Activated CD4-positive, alpha-beta memory T cell treated with anti-CD3 and anti-CD28 coated beads for 36 hours (primary cell): ENCODE measurements at regions not wholly inside any gene's neighbourhood (a gene's known extent, or its start where the extent isn't known, plus 50 kb on each side); places are given as distances from the start of the nearest gene placed in this dataset.
"Not testable (repeated sequence)": the region's sequence is repeated elsewhere in the genome, so short reads cannot be mapped to it uniquely, and the experiment has no call there.

ENCODE experiments used
- CTCF ChIA-PET: fragments of 350-600 bp; sonication (Branson Sonifier 250); formaldehyde crosslinking; loops from one replicate; lab custom pipeline; 2021; ENCODE audit warnings: antibody characterized with exemption, inconsistent platforms; lab: Charles Lee
- POLR2A ChIA-PET: fragments of 350-600 bp; sonication (Branson Sonifier 250); formaldehyde crosslinking; loops from one replicate; lab custom pipeline; 2021; ENCODE audit warnings: antibody characterized with exemption; lab: Charles Lee
- DNase-seq: peaks from one replicate; pipeline ENCODE4 v3.0.0-alpha.2; 2020
- H3K27ac Mint-ChIP-seq: one replicate; pipeline ENCODE4 v1.8.0; 2021; ENCODE audit warnings: mixed read lengths
- H3K27me3 Mint-ChIP-seq: one replicate; pipeline ENCODE4 v1.8.0; 2021; ENCODE audit warnings: mixed read lengths
- H3K36me3 Mint-ChIP-seq: one replicate; pipeline ENCODE4 v1.8.0; 2021; ENCODE audit warnings: mixed read lengths
- H3K4me1 Mint-ChIP-seq: one replicate; pipeline ENCODE4 v1.8.0; 2021; ENCODE audit warnings: low read depth, mixed read lengths
- H3K4me3 Mint-ChIP-seq: one replicate; pipeline ENCODE4 v1.8.0; 2021; ENCODE audit warnings: mild to moderate bottlenecking, mixed read lengths
- H3K9me3 Mint-ChIP-seq: one replicate; pipeline ENCODE4 v1.8.0; 2021; ENCODE audit warnings: mixed read lengths
- intact Hi-C: fragments of 100-400 bp; cut with micrococcal nuclease; formaldehyde crosslinking; loops from one replicate; pipeline ENCODE4 v1.15.1; 2023

GRCh38 chr9:25445721-25446120 is 232.5 kb downstream of the TUSC1 start:
- H3K27me3 Mint-ChIP-seq, intact Hi-C loops, CTCF ChIA-PET, H3K36me3 Mint-ChIP-seq, H3K4me3 Mint-ChIP-seq, POLR2A ChIA-PET, H3K4me1 Mint-ChIP-seq, DNase-seq, H3K27ac Mint-ChIP-seq: not testable (repeated sequence)
- H3K9me3 Mint-ChIP-seq: peaks cover 14% of the 10 kb centered on the region

- Mint-ChIP-seq H3K27ac (no peak overlapping the region), H3K4me3 (no peak overlapping the region), H3K9me3 (peaks cover 19% of the 10 kb centered on the region), H3K27me3 (no peaks in the 10 kb centered on the region), H3K36me3 (no peaks in the 10 kb centered on the region), H3K4me1 (no peaks in the 10 kb centered on the region)
- intact Hi-C loops: no loop called here
- CTCF ChIA-PET: no interaction called here
- no peak for DNase-seq
- POLR2A ChIA-PET: no interaction called here
Observed at GRCh38 chr9:25442526-25442925, 235.7 kb downstream of the TUSC1 start.

DNA sequence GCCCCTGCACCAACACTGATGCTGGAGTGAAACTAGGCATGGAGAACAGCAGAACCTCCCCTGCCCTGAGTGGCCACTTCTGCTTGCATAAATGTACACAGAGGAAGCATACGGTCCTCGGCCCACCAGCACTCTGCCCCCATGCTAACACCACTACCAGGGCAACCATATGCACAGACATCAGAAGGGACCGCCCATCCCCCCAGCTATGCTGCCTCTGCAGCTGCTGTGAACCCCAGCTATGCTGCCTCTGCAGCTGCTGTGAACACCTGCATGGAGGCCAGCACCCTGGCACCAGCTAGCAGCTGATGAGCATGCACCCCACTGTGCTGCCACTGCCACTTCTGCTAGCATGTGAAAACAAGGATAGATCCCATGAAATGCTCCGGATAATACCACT is 250.3 kb downstream of the TUSC1 start:
- Mint-ChIP-seq H3K27me3 (no peaks in the 10 kb centered on the region), H3K27ac (no peak overlapping the region), H3K36me3 (no peaks in the 10 kb centered on the region), H3K4me3 (no peak overlapping the region), H3K4me1 (no peaks in the 10 kb centered on the region), H3K9me3 (peaks cover 26% of the 10 kb centered on the region)
- POLR2A ChIA-PET: no interaction called here
- no peak for DNase-seq
- intact Hi-C loops: no loop called here
- CTCF ChIA-PET: no interaction called here

DNA sequence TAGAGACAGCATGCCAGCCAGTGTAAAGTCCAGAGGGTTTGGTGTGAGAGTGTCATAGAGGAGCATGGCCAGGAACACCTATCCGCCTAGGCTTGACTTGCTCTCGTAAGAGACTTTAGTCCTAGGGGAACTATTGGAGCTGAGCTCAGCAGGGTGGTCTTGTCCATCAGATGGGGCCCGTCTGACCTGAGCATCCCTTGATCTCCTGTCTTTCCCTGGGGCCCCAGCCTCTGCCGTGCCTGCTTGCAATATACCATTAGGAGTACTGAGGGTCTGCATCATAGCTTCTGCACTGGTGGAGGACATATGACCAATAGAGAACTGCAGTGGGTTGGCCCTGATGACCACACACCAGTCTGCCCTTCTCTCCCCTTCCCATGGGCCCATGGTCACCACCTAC is 251.0 kb downstream of the TUSC1 start:
- no peak overlapping the region for H3K27ac Mint-ChIP-seq
- H3K4me1 Mint-ChIP-seq: no peaks in the 10 kb centered on the region
- intact Hi-C loops: no loop called here
- peaks cover 25% of the 10 kb centered on the region for H3K9me3 Mint-ChIP-seq
- H3K36me3 Mint-ChIP-seq: no peaks in the 10 kb centered on the region
- H3K27me3 Mint-ChIP-seq: no peaks in the 10 kb centered on the region
- DNase-seq: no peak
- ChIA-PET POLR2A (no interaction called here), CTCF (no interaction called here)
- H3K4me3 Mint-ChIP-seq: no peak overlapping the region

- Mint-ChIP-seq H3K36me3 (no peaks in the 10 kb centered on the region), H3K27me3 (no peaks in the 10 kb centered on the region), H3K27ac (no peak overlapping the region), H3K4me3 (no peak overlapping the region), H3K4me1 (no peaks in the 10 kb centered on the region), H3K9me3 (peaks cover 25% of the 10 kb centered on the region)
- ChIA-PET POLR2A (no interaction called here), CTCF (no interaction called here)
- intact Hi-C loops: no loop called here
- no peak for DNase-seq
Observed at GRCh38 chr9:25421560-25421959, 256.7 kb downstream of the TUSC1 start.

DNA sequence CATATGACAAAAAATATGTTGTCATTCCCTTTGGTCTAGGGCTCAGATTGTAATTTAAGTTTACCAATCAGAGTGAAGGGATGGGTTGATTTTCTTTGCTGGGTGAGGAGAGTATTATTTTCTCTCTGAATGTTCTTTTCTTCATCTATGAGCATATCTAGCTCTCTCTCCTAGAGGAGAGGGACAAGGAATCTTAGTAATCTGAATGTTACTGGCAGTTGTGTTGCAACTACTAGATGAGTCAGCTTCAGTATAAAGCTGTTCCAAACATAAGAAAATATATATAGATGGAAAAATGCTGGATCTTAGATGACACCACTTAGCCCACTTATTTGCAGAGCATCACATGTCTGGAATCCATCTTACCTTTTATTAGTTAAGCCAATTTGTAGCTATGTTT is 259.3 kb downstream of the TUSC1 start:
- intact Hi-C loops: no loop called here
- Mint-ChIP-seq H3K36me3 (no peaks in the 10 kb centered on the region), H3K27me3 (no peaks in the 10 kb centered on the region), H3K4me3 (no peak overlapping the region), H3K9me3 (peaks cover 21% of the 10 kb centered on the region), H3K4me1 (no peaks in the 10 kb centered on the region), H3K27ac (no peak overlapping the region)
- POLR2A ChIA-PET: no interaction called here
- CTCF ChIA-PET: no interaction called here
- no peak for DNase-seq

DNA sequence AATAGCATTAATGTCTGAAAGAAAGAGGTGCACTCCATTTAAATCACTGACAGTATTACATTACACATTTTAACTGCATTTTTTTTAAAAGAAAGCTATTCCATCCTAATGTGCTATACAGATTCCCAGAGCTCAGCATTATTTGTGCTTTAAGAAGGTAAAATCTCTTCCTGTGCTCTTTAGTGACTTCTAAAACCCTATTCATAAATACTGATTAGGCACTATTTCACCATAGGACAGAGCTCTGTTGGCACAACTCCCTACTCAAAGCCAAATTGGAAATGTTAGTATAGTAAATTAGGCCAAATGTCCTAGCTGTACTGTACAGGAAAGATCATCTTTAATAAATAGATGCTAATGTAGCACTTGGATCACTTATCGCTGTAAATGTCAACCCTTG is 262.5 kb downstream of the TUSC1 start:
- Mint-ChIP-seq H3K9me3 (peaks cover 31% of the 10 kb centered on the region), H3K27ac (no peak overlapping the region), H3K36me3 (no peaks in the 10 kb centered on the region), H3K4me3 (no peak overlapping the region), H3K27me3 (no peaks in the 10 kb centered on the region), H3K4me1 (no peaks in the 10 kb centered on the region)
- intact Hi-C loops: no loop called here
- POLR2A ChIA-PET: no interaction called here
- no peak for DNase-seq
- CTCF ChIA-PET: no interaction called here

DNA sequence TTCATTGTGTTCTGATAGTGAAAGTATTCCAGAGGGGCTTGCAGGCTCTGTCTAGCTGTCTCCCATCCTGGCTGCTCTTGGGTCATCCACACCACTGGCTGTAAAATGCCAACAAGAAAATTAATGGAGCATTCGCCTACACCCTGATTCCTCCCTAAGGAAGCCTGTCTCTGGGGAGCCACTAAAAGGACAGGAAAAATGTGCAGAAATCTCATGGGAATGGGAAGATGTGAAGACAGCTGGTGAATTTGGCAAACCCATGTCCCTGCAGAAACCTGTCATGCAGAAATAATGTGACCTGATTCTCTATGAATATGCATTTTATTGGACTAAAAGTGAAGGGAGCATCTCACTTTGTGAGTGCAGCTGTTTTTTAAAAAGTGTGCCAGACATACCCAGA is 265.6 kb downstream of the TUSC1 start:
- H3K4me3 Mint-ChIP-seq: no peak overlapping the region
- H3K27me3 Mint-ChIP-seq: no peaks in the 10 kb centered on the region
- CTCF ChIA-PET: no interaction called here
- POLR2A ChIA-PET: no interaction called here
- intact Hi-C loops: no loop called here
- no peak overlapping the region for H3K27ac Mint-ChIP-seq
- H3K9me3 Mint-ChIP-seq: peaks cover 25% of the 10 kb centered on the region
- DNase-seq: no peak
- H3K4me1 Mint-ChIP-seq: no peaks in the 10 kb centered on the region
- no peaks in the 10 kb centered on the region for H3K36me3 Mint-ChIP-seq

GRCh38 chr9:25397746-25398145 is 280.5 kb downstream of the TUSC1 start:
- Mint-ChIP-seq H3K4me1 (no peaks in the 10 kb centered on the region), H3K4me3 (no peak overlapping the region), H3K27me3 (no peaks in the 10 kb centered on the region), H3K27ac (no peak overlapping the region), H3K36me3 (no peaks in the 10 kb centered on the region), H3K9me3 (peaks cover 9% of the 10 kb centered on the region)
- intact Hi-C loops: no loop called here
- CTCF ChIA-PET: no interaction called here
- POLR2A ChIA-PET: no interaction called here
- no peak for DNase-seq

- CTCF ChIA-PET: no interaction called here
- DNase-seq: no peak
- Mint-ChIP-seq H3K9me3 (peaks cover 13% of the 10 kb centered on the region), H3K27ac (no peak overlapping the region), H3K27me3 (no peaks in the 10 kb centered on the region), H3K36me3 (no peaks in the 10 kb centered on the region), H3K4me1 (no peaks in the 10 kb centered on the region), H3K4me3 (no peak overlapping the region)
- POLR2A ChIA-PET: no interaction called here
- intact Hi-C loops: no loop called here
Observed at GRCh38 chr9:25396828-25397227, 281.4 kb downstream of the TUSC1 start.

DNA sequence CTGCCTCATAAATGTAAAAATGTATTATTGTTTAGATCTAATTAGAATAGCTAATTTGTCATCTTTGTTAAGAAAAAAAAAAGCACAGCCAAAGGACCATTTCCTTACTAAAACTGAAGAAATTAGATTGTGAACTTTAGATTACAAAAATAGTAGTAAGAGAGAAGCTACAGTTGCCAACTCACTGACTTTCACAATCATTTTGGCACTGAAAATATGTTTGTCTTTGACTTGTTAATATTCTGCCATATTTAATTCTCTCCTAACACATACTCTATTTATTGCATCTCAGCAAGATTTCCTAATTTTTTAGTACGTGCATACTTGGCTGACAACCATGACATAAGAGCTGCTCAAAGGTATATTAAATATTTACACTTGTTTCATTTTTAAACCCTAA is 297.1 kb downstream of the TUSC1 start:
- intact Hi-C loops: no loop called here
- H3K36me3 Mint-ChIP-seq: no peaks in the 10 kb centered on the region
- no peaks in the 10 kb centered on the region for H3K4me1 Mint-ChIP-seq
- no peak for DNase-seq
- H3K27ac Mint-ChIP-seq: no peak overlapping the region
- CTCF ChIA-PET: no interaction called here
- H3K27me3 Mint-ChIP-seq: no peaks in the 10 kb centered on the region
- peaks cover 19% of the 10 kb centered on the region for H3K9me3 Mint-ChIP-seq
- H3K4me3 Mint-ChIP-seq: no peak overlapping the region
- POLR2A ChIA-PET: no interaction called here

GRCh38 chr9:25377039-25377438 is 301.2 kb downstream of the TUSC1 start:
- Mint-ChIP-seq H3K9me3 (peaks cover 31% of the 10 kb centered on the region), H3K27me3 (no peaks in the 10 kb centered on the region), H3K27ac (no peak overlapping the region), H3K36me3 (no peaks in the 10 kb centered on the region), H3K4me3 (no peak overlapping the region), H3K4me1 (no peaks in the 10 kb centered on the region)
- ChIA-PET CTCF (no interaction called here), POLR2A (no interaction called here)
- intact Hi-C loops: no loop called here
- DNase-seq: no peak

DNA sequence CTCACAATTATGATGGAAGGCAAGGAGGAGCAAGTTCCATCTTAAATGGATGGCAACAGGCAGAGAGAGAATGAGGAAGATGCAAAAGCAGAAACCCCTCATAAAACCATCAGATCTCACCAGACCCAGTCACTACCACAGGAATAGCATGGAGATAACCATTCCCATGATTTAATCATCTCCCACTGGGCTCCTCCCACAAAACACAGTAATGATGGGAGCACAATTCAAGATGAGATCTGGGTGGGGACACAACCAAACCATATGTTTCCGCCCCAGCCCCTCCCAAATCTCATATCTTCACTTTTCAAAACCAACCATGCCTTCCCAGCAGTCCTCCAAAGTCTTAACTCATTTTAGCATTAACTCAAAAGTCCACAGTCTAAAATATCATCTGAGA is 304.0 kb downstream of the TUSC1 start:
- intact Hi-C loops: no loop called here
- ChIA-PET POLR2A (no interaction called here), CTCF (no interaction called here)
- Mint-ChIP-seq H3K9me3 (peaks cover 32% of the 10 kb centered on the region), H3K4me3 (no peak overlapping the region), H3K27ac (no peak overlapping the region), H3K27me3 (no peaks in the 10 kb centered on the region), H3K4me1 (no peaks in the 10 kb centered on the region), H3K36me3 (no peaks in the 10 kb centered on the region)
- no peak for DNase-seq

DNA sequence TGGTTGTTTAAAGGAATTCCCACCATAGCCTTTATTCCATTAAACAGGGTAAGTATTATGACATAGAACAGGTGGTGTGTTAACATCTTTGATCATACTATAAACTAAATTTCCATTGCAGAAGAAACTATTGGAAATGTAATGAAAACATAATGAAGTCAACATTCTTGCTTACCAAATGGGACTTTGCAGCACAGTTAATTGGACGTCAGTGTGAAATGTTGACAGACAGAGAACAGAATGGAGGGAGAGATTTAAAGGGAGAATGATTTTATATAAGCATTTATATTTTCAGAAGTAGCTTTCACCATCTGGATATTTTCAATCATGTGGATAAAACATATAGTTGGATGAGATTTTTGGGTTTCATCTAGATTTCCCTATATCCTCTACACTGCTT is 311.3 kb downstream of the TUSC1 start:
- ChIA-PET CTCF (no interaction called here), POLR2A (no interaction called here)
- intact Hi-C loops: no loop called here
- H3K4me3 Mint-ChIP-seq: no peak overlapping the region
- no peaks in the 10 kb centered on the region for H3K27me3 Mint-ChIP-seq
- DNase-seq: no peak
- H3K9me3 Mint-ChIP-seq: peaks cover 22% of the 10 kb centered on the region
- no peaks in the 10 kb centered on the region for H3K4me1 Mint-ChIP-seq
- no peaks in the 10 kb centered on the region for H3K36me3 Mint-ChIP-seq
- no peak overlapping the region for H3K27ac Mint-ChIP-seq
